Stimulated activated CD4-positive, alpha-beta T cell treated with anti-CD3 and anti-CD28 coated beads, Interleukin-15, amount 100 ng/mL, for 48 hours (primary cell): ENCODE measurements at regions not wholly inside any gene's neighbourhood (a gene's known extent, or its start where the extent isn't known, plus 50 kb on each side); places are given as distances from the start of the nearest gene placed in this dataset.
"Not testable (repeated sequence)": the region's sequence is repeated elsewhere in the genome, so short reads cannot be mapped to it uniquely, and the experiment has no call there.

Experiments used
- DNase-seq, 2 donors: peaks; one replicate each; pipeline ENCODE4 v3.0.0-alpha.2; 2020; ENCODE audit warnings: low read depth in 2 of 2

DNA sequence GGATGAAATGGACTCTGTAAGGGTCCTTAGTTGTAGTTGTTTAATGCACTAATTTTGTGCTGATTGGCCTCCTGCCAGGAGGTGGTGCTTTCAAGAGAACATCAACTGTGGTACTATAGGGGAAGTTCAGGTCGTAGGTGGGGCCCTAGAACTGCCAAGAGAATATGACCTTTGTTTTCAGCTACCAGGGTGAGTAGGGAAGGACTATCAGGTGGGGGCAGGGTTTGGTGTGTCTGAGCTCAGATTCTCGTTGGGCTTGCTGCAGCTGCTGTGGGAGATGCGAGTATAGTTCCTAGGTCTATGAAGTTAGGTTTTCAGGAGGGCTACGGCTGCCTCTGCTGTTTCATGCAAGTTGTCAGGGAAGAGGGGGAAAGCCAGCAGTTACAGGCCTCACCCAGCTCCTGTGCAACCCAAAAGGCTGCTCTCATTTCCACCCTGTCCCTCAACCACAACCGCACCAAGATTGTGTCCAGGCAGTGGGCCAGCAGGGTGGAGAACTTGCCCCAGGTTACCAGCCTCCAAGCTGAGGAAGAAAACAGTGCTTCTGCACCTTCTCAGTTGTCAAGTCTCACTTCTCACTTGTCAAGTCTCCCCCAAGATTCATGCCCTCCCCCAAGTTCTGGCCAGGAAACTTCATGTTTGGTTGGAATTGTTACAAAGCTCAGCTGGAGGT, 626.5 kb upstream of the MAP3K7 start:
- DNase-seq, result no peak

DNA sequence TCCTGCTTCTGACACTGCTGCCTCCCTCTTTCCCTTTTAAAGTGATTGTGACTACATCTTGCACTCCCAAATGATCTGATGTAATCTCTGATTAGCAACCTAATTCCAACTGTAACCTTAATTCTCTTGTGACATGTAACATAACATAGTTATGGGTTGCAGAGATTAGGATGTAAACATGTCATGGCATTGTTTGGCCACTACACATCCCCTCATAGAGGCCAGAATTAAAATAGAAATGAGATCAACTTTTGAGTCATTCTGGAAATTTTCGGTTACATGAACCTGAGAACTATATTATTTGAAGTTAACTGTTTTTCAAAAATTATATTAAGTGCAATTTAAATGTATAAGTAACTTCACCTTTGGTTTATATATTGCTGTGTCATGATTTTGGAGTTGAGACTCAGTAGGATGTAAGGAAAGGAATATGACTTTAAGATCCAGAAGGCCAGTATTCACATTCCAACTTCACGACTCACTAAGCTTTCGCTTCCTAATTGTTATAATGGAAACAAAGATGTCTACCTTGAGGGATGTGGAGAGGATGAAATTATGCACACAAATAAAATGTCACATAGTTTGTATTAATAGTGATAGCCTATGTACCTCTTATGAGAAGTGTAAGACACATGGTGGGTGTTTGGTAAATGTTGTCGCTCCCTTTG, 611.9 kb upstream of the MAP3K7 start:
- DNase-seq, result no peak

DNA sequence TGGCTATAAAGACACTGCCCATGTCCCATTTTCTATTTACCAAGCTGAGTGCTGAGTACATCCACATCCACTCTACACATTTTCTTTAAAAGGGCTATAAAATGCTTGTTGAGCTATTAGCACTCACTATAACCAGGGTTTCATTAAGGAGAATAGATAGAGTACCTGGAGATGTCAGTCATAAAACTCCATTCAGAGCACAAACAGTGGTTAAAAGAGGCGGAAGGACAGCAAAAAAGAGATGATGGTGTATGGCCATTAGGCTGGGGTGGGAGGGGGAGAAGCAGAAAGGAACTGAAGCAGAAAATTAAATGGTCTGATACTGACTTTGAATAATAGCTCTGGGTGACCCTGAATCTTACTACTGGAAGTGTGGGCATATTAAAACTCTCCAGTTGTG, 609.9 kb upstream of the MAP3K7 start:
- no peak for DNase-seq

DNA sequence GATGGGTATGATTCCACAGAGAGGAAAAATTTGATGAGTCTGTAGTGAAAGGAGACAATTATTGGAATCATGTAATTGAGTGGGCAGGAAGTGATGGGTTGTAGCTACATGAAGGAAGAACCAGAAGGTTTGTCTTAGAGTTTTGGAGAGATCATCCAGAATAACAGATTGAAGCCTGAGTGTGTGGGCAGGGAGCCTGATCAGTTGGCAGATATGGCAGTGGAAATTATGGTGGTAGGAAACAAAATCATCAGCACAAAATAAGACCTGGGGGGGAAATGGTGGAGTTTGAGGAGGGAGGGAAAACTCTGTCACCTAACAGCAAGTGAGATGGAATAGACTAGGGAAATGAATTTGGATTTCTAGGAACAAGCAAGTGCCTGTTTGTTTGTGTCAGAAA, 606.6 kb upstream of the MAP3K7 start:
- DNase-seq, result no peak

DNA sequence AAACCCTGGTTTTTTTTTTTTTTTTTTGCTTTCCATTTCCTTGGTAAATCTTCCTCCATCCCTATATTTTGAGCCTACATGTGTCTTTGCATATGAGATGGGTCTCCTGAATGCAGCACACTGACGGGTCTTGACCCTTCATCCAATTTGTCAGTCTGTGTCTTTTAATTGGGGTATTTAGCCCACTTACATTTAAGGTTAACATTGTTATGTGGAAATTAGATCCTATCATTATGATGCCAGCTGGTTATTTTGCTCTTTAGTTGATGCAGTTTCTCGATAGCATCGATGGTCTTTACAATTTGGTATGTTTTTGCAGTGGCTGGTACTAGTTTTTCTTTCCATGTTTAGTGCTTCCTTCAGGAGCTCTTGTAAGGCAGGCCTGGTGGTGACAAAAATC, 603.2 kb upstream of the MAP3K7 start:
- not testable (repeated sequence) for DNase-seq

DNA sequence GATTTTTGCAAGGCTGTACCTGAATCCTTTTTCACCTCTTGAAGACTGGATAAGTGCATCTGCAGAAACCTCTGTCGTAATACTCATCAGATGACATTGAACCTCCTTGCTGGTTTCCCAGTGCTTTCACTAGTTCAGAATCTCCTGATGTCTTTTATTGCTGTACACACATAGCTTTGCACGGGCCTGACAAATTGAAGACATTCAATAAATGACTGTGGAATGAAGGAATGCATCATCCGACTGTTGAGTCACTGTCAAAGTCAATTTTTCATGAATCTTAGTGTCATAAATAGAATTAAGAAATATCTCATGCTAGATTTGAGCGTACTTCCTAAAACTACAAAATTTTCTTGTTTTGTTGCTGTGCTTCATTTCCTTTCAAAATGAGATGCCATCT, 598.2 kb upstream of the MAP3K7 start:
- no peak for DNase-seq

DNA sequence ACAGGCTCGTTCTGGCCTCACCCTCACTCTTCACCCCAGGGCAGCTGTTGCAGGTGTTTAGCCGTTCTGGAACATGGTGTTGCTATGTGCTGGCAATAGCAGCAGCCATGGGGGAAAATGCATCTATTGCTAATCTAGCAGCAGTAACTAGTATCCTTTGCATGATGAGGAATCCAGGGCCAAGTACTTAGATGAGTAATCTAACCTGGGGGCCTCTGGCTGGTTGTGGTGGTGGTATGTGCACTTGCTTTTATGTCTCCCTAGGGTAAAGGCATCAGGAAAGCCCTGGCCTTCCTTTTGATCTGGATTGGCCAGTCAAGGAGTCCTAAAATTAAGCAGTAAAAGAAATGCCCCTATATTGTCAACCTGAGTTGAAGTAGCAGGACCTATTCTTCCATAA, 594.5 kb upstream of the MAP3K7 start:
- DNase-seq, result no peak

DNA sequence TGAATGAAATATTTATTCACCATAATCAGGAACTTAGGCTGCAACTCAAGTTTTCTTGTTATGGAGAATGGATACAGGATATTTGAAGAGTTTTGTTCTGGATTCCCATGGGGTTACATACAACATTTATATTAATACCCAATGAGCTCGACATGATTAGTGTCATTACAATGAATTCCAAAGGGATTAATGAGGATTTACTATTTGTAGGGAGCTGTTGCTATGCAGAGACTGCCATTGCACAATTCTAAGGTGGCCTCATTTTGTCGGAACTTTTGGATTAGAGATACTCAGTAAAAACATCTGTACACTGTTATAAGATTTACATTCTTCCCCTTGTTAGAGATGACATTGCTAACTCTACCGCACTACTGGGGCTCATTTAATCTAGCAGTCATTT, 586.8 kb upstream of the MAP3K7 start:
- DNase-seq, result no peak

DNA sequence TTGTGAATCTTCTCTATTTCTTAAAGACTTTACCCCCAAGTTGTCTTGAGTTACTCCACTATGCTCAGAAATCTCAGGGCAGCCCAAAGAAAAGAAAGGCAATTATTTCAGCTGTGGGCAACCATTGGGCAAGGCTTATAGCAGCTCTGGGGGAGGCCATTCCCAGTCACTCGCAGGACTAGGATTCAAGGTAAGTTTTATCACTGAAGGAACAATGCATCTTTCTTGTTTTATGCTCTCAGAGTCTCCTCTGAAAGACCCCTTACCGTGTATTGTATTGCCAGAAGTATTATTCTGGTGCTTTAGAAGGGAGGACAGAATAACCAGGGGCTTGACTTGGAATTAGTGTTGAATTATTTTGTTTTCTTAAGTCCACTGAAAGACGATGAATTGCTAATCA, 586.3 kb upstream of the MAP3K7 start:
- no peak for DNase-seq

DNA sequence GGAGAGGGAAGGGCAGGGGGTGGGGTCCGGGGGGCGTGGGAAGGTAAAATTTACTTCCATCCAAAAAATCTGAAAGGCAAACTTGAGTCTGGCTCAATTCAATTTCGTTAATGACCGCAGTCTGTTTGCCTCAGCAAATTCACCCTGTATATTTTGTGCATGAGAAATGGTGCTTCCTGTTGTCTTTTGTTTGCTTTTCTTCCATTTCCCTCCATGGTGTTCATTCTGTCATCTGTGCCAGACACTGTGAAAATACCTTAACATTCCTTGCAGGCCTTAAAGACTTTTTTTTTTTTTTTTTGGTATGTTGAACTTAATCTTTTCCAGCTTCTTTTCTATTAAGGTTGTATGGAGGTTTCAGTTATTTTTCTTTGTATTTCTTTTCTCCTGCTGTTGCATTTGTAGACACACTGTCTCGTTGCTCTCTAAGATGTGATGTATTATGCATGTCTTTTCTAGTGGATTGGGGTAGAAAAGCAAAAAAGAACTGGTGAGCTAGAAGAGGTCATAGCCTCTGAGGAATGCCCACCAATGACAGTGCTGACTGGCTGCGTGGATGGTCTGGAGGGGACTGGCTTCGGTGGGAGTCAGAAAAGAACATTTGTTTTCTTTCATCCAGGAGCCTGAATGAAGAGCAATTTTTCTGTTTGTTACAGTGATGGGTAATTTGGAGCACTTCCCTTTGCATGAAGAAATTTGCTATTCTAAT, 585.0 kb upstream of the MAP3K7 start:
- DNase-seq, result no peak

DNA sequence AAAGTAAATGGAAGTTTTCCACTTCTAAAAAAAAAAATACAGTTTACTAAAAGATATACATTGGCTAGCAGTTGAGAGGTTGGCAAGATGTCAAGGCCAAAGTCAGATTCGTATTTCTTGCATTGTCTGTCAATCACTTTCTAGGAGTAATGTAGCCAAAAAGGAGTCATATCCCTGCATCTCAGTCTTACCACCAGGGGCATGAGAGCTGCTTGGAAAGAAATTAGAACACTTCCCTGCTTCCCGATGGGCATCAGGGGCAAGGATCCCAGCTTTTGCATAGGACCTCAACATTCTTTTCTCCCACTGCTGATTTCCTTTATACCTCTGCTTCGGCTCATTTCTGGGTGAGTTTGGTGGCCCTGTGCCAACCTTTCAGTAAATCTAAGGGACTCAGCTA, 581.0 kb upstream of the MAP3K7 start:
- DNase-seq, result no peak

DNA sequence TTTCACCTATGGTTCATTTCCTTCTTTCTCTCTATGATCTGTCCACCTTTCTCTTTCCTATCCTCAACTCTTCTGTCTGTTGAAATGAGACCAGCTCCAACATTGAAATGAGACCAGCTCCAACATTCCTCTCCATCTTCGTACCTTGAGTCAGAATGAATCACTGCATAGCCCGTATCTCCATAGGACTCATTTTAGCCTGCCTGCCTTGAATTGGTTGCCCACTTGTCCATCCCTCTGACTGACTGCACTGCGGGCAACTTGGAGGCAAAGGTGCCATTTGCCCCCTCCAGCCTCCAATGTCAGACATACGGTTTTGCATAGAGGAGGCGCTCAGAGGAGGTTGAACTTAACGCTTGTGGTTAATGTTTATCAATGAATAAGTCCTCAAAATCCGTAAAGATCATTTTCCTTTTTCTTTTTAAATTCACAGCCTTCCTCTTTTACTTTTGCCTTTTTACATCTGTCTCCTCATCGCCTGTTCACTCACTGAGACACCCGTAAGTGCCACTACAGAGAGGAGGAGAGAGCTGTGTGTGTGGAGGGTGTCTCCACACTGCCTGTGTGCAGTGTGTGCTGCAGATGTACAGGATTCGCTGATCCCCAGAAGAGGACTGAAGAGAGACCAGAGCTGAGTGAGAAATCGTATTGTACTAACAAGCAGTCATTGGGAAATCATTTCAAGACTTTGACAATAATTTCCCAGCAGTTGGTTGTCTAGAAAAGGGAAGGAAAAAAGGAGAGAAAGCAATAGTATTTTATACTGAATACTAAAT, 579.6 kb upstream of the MAP3K7 start:
- no peak for DNase-seq

DNA sequence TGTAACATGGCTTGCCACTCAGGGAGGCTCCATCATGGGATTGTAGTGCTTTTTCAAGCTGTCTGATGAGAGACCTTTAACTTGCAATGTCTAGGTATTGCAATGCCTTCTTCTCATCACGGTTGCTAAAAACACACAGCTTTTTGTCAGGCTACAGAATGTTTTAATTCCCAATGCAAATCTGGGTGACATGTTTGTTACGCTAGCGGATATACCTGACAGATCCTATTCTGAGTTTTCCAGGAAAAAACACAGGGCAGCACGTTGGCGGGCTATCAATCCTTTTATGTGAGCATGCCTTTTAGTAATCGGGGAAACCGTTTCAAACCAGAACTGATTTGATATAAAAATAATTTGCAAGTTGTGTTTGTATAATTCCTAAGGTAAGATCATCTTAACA, 577.2 kb upstream of the MAP3K7 start:
- DNase-seq, result no peak

DNA sequence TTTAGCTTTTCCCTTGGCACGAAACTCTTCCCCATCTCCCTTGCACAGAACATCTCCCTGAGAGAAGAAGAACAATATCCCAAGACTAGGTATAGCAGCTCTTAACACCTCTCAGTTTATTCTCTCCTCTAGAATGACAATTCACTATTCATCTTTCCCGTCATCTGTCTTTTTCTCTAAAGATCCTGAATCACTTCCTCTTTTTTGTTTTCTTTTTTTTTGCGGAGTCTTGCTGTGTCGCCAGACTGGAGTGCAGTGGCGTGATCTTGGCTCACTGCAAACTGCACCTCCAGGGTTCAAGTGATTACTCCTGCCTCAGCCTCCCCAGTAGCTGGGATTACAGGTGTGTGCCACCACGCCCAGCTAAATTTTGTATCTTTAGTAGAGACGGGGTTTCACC, 574.4 kb upstream of the MAP3K7 start:
- no peak for DNase-seq

DNA sequence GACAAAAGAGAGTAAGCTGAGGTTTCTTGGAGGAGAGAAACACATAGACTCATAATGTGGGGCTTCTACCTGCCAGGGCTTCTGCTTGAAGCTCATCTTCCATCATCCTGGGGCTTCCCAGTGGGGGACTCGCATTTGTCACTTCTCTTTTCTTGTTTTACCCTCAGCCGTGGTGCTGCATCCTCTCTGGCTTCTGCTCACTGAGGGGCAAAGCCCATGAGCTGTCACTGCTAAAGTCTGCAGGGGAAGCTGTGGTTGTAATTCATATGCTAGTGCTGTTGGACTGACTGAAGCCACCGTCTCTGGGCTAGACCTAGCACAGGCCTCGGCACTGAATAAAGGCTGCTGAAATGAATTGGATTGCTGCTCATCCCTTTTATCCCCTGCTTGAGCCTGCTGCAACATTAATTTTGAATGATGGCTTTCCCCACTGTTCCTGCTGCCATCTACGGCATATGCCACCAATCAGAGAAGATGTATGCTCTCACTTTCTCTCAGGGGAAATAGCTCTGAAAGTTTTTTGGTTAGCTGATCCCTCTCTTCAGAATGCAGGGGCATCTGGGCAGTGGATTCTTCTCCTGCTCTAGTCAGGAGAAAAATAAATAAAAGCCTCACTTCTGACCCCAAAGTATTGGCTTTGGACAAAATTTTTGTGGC, 568.4 kb upstream of the MAP3K7 start:
- DNase-seq, result no peak

DNA sequence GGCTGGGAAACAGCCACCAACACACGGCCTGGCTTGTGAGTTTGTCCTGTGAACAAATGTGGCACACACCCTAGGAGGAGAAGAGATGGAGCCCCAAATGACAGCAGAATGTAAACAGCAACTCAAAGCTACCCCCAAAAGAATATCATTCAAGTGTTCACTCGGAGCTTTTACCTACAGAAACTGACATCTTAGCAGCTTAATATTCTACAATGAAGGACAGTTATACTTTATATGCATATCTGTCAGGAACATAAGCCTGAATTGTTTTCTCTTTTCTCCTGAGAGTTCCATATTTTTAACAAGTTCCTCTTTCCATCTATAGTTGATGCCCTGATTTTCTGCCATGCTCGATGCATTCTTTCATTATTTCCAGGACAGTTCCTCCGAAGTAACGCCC, 566.0 kb upstream of the MAP3K7 start:
- no peak for DNase-seq

DNA sequence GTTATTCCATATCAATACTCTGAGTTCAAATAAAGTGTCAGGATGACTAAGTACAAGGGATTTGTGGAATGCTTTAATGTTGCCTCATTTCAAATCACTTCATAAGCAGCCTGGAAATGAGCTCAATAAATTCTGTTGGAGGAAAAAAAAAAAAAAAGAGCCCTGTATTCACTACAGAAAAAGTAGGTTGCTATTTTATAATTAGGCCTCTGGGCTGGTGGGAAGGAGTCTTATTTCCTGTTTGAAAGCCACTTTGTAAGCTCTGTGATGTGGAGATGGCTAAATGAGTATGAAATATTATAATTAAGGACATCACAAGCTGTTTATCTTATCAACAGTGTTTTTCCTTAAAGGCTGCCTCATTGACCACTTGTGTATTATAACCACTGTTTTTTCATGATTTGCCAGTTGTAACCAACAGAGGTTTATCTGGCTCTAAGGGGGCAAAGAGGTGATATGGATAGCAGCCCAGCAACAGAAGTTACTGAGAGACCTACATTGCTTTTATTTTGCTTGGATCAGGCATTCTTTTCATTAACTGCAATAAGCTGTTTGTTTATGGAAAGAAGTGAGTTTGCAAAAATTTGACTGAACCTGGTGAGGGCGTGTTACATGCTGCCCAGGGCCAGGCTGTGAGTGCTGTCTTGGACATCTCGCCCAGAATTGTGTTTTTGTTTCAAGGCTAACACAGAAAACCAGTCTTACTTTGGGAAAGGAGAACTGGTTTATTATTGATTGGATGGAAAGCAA, 563.3 kb upstream of the MAP3K7 start:
- no peak for DNase-seq

DNA sequence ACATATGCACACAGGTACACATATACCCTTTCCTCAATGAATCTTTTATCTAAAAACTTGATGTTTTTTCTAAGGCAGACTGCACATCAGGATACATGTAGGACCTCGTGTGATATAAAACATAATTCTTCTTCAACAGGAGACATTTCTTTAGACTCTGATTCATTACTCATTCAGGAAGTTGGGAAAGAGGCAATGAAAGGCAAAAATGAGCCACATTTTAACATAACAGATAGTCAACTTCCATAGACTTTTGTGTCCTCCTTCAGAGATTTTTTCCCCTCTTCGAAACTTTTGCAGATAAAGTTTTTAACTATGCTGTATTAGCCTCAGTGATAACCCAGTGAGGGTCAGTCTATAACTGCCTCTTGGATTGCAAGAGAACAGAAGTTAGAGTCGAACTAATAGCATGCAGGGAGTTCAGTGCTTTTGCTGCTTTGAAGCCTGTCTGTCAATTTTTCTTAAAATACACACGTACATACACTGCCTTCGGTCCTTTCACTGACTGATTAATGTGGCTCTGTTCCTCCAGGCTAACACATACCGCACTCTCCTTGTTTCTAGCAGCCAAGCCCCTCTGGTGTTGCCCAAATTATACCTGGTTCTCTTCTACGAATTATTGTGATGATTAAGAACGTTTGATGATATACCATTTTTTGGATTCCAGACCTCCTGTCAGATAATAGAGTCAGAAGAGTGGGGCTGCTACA, 562.5 kb upstream of the MAP3K7 start:
- DNase-seq, result no peak

DNA sequence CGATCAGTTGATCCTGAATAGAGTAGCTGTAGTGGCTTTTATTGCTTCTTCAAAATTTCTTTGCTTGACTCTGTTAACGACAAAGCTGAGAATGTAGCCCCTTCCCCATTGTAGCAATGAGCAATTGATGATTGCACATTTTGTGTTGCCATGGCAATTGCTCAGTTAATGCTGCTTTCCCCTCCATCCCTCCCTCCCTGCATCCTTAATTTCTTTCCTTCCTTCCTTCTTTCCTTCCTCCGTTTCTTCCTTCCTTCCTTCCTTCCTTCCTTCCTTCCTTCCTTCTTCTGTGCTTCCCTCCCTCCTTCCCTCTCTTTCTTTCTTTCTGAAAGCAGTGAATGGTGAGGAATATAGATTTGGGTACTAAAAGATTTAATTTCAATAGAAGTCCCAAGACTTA, 557.3 kb upstream of the MAP3K7 start:
- no peak for DNase-seq

DNA sequence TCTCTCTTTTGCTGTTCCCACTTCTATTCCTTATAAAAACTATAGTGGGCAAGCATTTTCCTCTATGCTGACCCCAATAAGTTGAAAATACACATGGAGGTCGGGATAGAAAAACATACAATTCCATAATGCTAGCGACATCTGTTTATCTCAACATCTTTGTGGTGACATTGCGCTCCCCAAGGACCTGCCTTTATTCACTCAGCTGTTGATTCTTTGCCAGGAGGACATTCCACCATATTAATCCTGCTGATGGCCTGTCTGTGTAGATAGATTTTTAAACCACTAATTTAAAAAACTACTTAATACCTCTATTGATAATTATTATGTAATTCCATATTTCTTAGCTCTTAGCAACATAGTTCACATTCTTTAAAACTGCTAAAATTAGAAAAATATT, 555.3 kb upstream of the MAP3K7 start:
- no peak for DNase-seq

DNA sequence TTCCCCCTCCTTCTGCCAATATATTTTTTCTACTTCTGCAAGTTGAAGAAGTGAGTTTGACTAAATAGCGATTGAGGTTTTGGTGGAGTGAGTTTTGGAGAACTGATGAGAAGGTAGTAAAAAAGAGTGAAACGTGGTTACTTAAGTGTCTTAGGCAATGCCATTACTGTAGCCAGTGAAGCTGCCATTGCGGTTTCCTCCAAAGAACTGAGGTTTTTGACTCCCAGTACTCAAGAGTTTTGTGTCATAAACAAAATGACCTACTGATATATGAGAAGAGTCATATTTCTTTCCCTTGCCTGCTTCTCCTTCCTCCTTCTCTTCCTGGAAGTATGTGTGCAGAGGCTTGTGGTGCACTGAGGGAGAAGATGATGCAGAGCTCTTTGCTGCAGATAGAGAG, 554.5 kb upstream of the MAP3K7 start:
- no peak for DNase-seq
